ENCODE measurements at regions not wholly inside any gene's neighbourhood (a gene's known extent, or its start where the extent isn't known, plus 50 kb on each side); places are given as distances from the start of the nearest gene placed in this dataset.

DNA sequence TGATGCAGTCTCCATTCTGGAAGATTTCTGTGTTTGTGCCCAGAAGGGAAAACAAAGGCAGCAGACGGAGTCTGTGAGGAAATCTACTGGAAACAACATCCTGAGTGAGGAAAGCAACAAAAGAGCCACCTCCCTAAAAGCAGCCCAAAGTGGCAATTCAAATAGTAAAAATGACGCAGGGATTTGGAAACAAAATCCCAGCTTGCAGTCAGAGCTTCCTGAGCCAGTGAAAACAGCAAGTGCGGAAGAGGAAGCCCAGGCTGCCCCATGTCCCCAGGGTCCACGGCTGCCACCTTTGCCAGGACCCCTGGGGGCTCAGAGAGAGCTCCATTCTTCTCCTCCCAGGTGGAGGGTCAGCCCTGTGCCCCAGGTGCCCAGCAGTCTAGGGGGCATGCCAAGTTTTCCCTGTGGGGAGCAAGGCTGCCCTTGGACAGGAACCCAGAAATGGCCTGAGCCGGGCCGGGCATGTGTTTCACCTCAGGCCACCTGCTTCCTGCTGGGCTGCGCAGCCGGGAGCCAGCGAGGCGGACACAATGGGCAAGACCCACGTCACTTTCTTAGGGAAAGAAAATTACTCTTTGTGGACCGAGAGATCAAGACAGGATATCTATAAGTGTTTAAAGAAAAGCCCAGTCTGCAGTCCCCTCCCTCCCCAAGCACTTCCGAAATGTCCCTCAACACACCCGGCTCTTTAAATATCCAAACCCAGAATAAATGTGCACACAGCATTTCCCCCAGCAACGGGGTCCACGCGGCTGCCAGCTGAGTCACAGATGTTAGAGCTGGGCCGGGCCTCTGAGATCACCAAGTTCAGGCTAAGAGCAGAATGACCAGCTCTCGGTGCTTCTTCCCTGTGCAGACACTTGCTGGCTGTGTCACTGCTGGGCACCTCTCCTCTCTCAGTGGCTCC lies 231.1 kb downstream of the ARHGAP12 start:
- TF ChIP-seq, protein P1, sequence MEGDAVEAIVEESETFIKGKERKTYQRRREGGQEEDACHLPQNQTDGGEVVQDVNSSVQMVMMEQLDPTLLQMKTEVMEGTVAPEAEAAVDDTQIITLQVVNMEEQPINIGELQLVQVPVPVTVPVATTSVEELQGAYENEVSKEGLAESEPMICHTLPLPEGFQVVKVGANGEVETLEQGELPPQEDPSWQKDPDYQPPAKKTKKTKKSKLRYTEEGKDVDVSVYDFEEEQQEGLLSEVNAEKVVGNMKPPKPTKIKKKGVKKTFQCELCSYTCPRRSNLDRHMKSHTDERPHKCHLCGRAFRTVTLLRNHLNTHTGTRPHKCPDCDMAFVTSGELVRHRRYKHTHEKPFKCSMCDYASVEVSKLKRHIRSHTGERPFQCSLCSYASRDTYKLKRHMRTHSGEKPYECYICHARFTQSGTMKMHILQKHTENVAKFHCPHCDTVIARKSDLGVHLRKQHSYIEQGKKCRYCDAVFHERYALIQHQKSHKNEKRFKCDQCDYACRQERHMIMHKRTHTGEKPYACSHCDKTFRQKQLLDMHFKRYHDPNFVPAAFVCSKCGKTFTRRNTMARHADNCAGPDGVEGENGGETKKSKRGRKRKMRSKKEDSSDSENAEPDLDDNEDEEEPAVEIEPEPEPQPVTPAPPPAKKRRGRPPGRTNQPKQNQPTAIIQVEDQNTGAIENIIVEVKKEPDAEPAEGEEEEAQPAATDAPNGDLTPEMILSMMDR (IDR thresholded peaks at IDR 0.05): no peak
- TF ChIP-seq POLR2A (IDR thresholded peaks at IDR 0.05) (peak; percentile 22 to 31), EP300 (IDR thresholded peaks at IDR 0.05) (peak; percentile 73 to 87)
